SU-DHL-6 (cell line): ENCODE measurements at regions not wholly inside any gene's neighbourhood (a gene's known extent, or its start where the extent isn't known, plus 50 kb on each side); places are given as distances from the start of the nearest gene placed in this dataset.

Experiments
- H2AFZ ChIP-seq: fragments of 200-600 bp; sonication (generic); 2 replicates; pipeline ENCODE4 v1.6.1; 2014; ENCODE audit warnings: low read depth, mild to moderate bottlenecking, moderate library complexity, mixed read lengths, antibody characterized with exemption, low read length; ENCODE audit not compliant: severe bottlenecking
- H3F3A ChIP-seq: fragments of 200-600 bp; shearing (Covaris generic); 2 replicates; pipeline ENCODE4 v1.6.0; 2016; ENCODE audit warnings: antibody characterized with exemption, mild to moderate bottlenecking; ENCODE audit not compliant: insufficient read depth
- H3K27ac ChIP-seq: fragments of 200-600 bp; sonication (generic); 2 replicates; pipeline ENCODE4 v1.5.1; 2016; ENCODE audit warnings: low read depth, mild to moderate bottlenecking, low read length, moderate library complexity, mixed read lengths
- H3K27me3 ChIP-seq: fragments of 200-600 bp; sonication (generic), shearing (Covaris generic); 2 replicates; pipeline ENCODE4 v1.6.0; 2014; ENCODE audit warnings: mild to moderate bottlenecking, low read length
- H3K36me3 ChIP-seq: fragments of 200-600 bp; sonication (generic); 2 replicates; pipeline ENCODE4 v1.6.1; 2014; ENCODE audit warnings: mild to moderate bottlenecking, low read length, mixed read lengths
- H3K4me2 ChIP-seq: fragments of 300-600, 200-600 bp; shearing (Covaris generic), sonication (generic); 2 replicates; pipeline ENCODE4 v1.6.0; 2014; ENCODE audit warnings: low read length, low read depth, mild to moderate bottlenecking; ENCODE audit not compliant: poor library complexity, severe bottlenecking
- H3K4me3 ChIP-seq: fragments of 200-600 bp; sonication (generic); 2 replicates; pipeline ENCODE4 v1.5.1; 2014; ENCODE audit warnings: antibody characterized with exemption, low read length, mild to moderate bottlenecking, mixed read lengths; ENCODE audit not compliant: insufficient read depth, poor library complexity, severe bottlenecking
- H3K79me2 ChIP-seq: fragments of 200-600 bp; sonication (generic); 2 replicates; pipeline ENCODE4 v1.6.1; 2014; ENCODE audit warnings: mild to moderate bottlenecking, low read length, moderate library complexity; ENCODE audit not compliant: insufficient read depth
- H3K9ac ChIP-seq: fragments of 200-600 bp; sonication (generic); 2 replicates; pipeline ENCODE4 v1.7.0; 2014; ENCODE audit warnings: mild to moderate bottlenecking, low read length
- H3K9me2 ChIP-seq: fragments of 200-600 bp; sonication (generic); replicated peaks from 2 replicates; pipeline ENCODE4 v1.6.1; 2014; ENCODE audit warnings: low read length; ENCODE audit not compliant: insufficient read depth
- H3K9me3 ChIP-seq: fragments of 200-600 bp; sonication (generic); 2 replicates; pipeline ENCODE4 v1.6.1; 2014; ENCODE audit warnings: low read length, mixed read lengths; ENCODE audit not compliant: insufficient read depth
- H4K20me1 ChIP-seq: fragments of 200-600 bp; sonication (generic); 2 replicates; pipeline ENCODE4 v1.6.1; 2014; ENCODE audit warnings: low read depth, mild to moderate bottlenecking, antibody characterized with exemption, low read length, moderate library complexity, mixed read lengths
- EZH2phosphoT487 ChIP-seq: fragments of 200-600 bp; sonication (generic), shearing (Covaris generic); conservative IDR thresholded peaks from 2 replicates; pipeline ENCODE4 v1.6.1; 2018; ENCODE audit warnings: mild to moderate bottlenecking, antibody characterized with exemption, low read length, moderate library complexity, mixed read lengths
- TF ChIP-seq, protein P1 (sequence below): fragments of 200-600 bp; sonication (generic); IDR thresholded peaks from one replicate; pipeline ENCODE4 v1.5.1; 2017; ENCODE audit warnings: antibody characterized with exemption, mild to moderate bottlenecking, low read length, moderate library complexity; ENCODE audit not compliant: insufficient read depth, poor library complexity, severe bottlenecking

DNA sequence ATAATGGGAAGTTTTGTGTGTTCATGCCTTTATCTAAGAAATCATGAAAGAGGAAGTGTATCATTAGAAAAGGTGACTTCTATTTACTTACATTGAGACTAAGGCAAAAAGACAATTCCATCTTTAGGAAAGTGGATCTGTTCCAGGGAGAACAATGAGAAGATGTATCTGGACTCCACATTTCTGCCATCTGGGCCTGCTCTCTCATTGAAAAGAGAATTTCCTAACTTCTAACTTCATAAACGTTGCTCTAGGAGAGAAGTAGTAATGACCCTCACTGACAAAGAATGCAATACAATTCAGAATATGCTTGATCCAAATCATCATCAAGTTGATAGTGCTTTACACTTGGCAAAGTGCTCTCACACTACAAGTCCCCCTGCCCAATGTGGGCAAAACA, 294.2 kb downstream of the OGFRL1 start:
- H3K4me2 ChIP-seq, result no peak overlapping the region
- H3K4me3 ChIP-seq, result no peak overlapping the region
- TF ChIP-seq EZH2phosphoT487, result no peak
- TF ChIP-seq, protein P1, sequence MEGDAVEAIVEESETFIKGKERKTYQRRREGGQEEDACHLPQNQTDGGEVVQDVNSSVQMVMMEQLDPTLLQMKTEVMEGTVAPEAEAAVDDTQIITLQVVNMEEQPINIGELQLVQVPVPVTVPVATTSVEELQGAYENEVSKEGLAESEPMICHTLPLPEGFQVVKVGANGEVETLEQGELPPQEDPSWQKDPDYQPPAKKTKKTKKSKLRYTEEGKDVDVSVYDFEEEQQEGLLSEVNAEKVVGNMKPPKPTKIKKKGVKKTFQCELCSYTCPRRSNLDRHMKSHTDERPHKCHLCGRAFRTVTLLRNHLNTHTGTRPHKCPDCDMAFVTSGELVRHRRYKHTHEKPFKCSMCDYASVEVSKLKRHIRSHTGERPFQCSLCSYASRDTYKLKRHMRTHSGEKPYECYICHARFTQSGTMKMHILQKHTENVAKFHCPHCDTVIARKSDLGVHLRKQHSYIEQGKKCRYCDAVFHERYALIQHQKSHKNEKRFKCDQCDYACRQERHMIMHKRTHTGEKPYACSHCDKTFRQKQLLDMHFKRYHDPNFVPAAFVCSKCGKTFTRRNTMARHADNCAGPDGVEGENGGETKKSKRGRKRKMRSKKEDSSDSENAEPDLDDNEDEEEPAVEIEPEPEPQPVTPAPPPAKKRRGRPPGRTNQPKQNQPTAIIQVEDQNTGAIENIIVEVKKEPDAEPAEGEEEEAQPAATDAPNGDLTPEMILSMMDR, result no peak
- no peaks in the 10 kb centered on the region for H3K79me2 ChIP-seq
- H4K20me1 ChIP-seq, result no peaks in the 10 kb centered on the region
- H3K27ac ChIP-seq, result no peak overlapping the region
- H3K27me3 ChIP-seq, result no peaks in the 10 kb centered on the region
- no peaks in the 10 kb centered on the region for H3K9me3 ChIP-seq
- H3K9me2 ChIP-seq, result no peaks in the 10 kb centered on the region
- H2AFZ ChIP-seq, result no peak overlapping the region
- H3K9ac ChIP-seq, result no peak overlapping the region
- H3F3A ChIP-seq, result no peaks in the 10 kb centered on the region
- H3K36me3 ChIP-seq, result no peaks in the 10 kb centered on the region

DNA sequence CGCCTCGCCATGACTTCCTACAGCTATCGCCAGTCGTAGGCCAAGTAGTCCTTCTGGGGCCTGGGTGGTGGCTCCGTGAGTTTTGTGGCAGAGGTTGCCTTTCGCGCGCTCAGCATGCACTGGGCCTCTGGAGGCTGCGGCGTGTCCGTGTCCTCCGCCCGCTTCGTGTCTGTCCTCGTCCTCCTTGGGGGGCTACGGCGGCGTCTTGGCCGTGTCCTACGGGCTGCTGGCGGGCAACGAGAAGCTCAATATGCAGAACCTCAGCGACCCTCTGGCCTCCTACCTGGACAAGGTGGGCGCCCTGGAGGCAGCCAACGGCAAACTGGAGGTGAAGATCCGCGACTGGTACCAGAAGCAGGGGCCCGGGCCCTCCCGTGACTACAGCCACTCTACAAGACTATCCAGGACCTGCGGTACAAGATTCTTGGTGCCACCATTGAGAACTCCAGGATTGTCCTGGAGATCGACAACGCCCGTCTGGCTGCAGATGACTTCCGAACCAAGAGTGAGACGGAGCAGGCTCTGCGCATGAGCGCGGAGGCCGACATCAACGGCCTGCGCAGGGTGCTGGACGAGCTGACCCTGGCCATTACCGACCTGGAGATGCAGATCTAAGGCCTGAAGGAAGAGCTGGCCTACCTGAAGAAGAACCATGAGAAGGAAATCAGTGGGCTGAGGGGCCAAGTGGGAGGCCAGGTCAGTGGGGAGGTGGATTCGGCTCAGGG, 296.3 kb downstream of the OGFRL1 start:
- no peak overlapping the region for H3K27ac ChIP-seq
- TF ChIP-seq, protein P1, result no peak
- TF ChIP-seq EZH2phosphoT487, result no peak
- H3K4me3 ChIP-seq, result no peak overlapping the region
- H3K36me3 ChIP-seq, result no peaks in the 10 kb centered on the region
- H3K27me3 ChIP-seq, result no peaks in the 10 kb centered on the region
- no peaks in the 10 kb centered on the region for H3F3A ChIP-seq
- H3K9me3 ChIP-seq, result no peaks in the 10 kb centered on the region
- H3K79me2 ChIP-seq, result no peaks in the 10 kb centered on the region
- H4K20me1 ChIP-seq, result no peaks in the 10 kb centered on the region
- no peak overlapping the region for H2AFZ ChIP-seq
- H3K9ac ChIP-seq, result no peak overlapping the region
- no peaks in the 10 kb centered on the region for H3K9me2 ChIP-seq
- H3K4me2 ChIP-seq, result no peak overlapping the region

DNA sequence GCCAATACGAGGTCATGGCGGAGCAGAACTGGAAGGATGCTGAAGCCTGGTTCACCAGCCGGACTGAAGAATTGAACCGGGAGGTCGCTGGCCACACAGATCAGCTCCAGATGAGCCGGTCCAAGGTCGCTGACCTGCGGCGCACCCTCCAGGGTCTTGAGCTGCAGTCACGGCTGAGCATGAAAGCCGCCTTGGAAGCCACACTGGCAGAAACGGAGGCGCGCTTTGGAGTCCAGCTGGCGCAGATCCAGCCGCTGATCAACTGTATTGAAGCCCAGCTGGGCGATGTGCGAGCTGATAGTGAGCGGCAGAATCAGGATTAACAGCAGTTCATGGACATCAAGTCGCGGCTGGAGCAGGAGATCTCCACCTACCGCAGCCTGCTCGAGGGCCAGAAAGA, 296.9 kb downstream of the OGFRL1 start:
- Histone ChIP-seq H3K27me3 (no peaks in the 10 kb centered on the region), H3K36me3 (no peaks in the 10 kb centered on the region), H3K4me3 (no peak overlapping the region), H3K9ac (no peak overlapping the region), H3K4me2 (no peak overlapping the region), H3F3A (no peaks in the 10 kb centered on the region), H2AFZ (no peak overlapping the region), H3K9me2 (no peaks in the 10 kb centered on the region), H3K9me3 (no peaks in the 10 kb centered on the region), H3K79me2 (no peaks in the 10 kb centered on the region), H3K27ac (no peak overlapping the region), H4K20me1 (no peaks in the 10 kb centered on the region)
- TF ChIP-seq, protein P1, result no peak
- no peak for TF ChIP-seq EZH2phosphoT487
